ENCODE measurements at regions not wholly inside any gene's neighbourhood (a gene's known extent, or its start where the extent isn't known, plus 50 kb on each side); places are given as distances from the start of the nearest gene placed in this dataset.

DNA sequence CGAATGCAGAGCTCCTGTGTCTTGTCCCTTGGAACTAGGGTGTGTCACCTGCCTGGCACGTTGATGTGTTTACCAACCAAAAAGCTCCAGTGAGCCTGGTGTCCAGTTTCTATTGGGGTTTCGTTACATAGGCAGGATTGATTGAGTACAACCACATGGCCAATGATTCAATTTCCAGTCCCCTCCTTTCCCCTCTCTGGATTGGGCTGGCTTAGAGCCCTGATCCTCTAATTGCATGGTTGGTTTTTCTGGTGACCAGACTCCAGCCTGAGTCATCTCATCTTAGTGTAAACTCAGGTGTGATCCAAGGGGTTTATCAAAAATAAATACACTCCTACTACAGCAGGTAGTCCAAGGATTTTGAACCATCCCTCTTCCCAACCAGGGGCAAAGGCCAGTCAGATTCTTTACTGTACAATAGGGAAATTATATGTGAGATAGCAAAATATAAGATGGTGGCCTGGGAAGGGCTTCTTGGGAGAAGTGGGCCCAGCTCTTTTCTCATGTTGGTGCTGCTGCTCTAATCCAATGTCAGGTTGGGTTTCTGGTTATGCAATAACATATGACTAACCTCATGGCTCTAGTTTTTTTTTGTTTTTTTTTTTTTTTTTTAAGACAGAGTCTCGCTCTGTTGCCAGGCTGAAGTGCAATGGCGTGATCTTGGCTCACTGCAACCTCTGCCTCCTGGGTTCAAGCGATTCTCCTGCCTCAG, 64.7 kb upstream of the MGAT5 start:
- Mint-ChIP-seq H3K9me3 (ENCODE audit: unreplicated experiment) (no peaks in the 10 kb centered on the region), H3K36me3 (ENCODE audit: insufficient read depth, unreplicated experiment) (no peaks in the 10 kb centered on the region), H3K4me3 (ENCODE audit: unreplicated experiment) (no peak overlapping the region), H3K27me3 (ENCODE audit: insufficient read depth, unreplicated experiment) (no peaks in the 10 kb centered on the region), H3K27ac (ENCODE audit: low read depth, unreplicated experiment) (peak overlapping the region; percentile 91), H3K4me1 (ENCODE audit: insufficient read depth, unreplicated experiment) (peaks cover 8% of the 10 kb centered on the region)
- POLR2A ChIA-PET: interaction anchor here (0.6 to 2.5 kb wide), 8 partner anchors 8 to 1036 kb away, joined by 3 to 19 read pairs (median 3); no protein-coding TSS in a partner anchor
- TF ChIP-seq, protein P1, sequence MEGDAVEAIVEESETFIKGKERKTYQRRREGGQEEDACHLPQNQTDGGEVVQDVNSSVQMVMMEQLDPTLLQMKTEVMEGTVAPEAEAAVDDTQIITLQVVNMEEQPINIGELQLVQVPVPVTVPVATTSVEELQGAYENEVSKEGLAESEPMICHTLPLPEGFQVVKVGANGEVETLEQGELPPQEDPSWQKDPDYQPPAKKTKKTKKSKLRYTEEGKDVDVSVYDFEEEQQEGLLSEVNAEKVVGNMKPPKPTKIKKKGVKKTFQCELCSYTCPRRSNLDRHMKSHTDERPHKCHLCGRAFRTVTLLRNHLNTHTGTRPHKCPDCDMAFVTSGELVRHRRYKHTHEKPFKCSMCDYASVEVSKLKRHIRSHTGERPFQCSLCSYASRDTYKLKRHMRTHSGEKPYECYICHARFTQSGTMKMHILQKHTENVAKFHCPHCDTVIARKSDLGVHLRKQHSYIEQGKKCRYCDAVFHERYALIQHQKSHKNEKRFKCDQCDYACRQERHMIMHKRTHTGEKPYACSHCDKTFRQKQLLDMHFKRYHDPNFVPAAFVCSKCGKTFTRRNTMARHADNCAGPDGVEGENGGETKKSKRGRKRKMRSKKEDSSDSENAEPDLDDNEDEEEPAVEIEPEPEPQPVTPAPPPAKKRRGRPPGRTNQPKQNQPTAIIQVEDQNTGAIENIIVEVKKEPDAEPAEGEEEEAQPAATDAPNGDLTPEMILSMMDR (IDR thresholded peaks at IDR 0.05; ENCODE audit: unreplicated experiment): no peak
- DNase-seq (ENCODE audit: unreplicated experiment): peak; percentile 94
- intact Hi-C loops (cut with micrococcal nuclease): no loop called here
- no TSS peak for BruUV-seq (replicated peaks)
- CTCF ChIA-PET: interaction anchor here (1.4 to 1.9 kb wide), 2 partner anchors 9 to 18 kb away, joined by 4 to 5 read pairs; no protein-coding TSS in a partner anchor

GRCh38 chr2:134190062-134190806, 63.6 kb upstream of the MGAT5 start:
- H3K4me3 Mint-ChIP-seq (ENCODE audit: unreplicated experiment): no peak overlapping the region
- H3K27ac Mint-ChIP-seq (ENCODE audit: low read depth, unreplicated experiment): no peak overlapping the region
- no peaks in the 10 kb centered on the region for H3K27me3 Mint-ChIP-seq (ENCODE audit: insufficient read depth, unreplicated experiment)
- DNase-seq (ENCODE audit: unreplicated experiment): no peak
- H3K9me3 Mint-ChIP-seq (ENCODE audit: unreplicated experiment): no peaks in the 10 kb centered on the region
- BruUV-seq (replicated peaks): no TSS peak
- H3K4me1 Mint-ChIP-seq (ENCODE audit: insufficient read depth, unreplicated experiment): peaks cover 8% of the 10 kb centered on the region
- TF ChIP-seq, protein P1 (IDR thresholded peaks at IDR 0.05; ENCODE audit: unreplicated experiment): no peak
- ChIA-PET POLR2A (interaction anchor here (0.7 to 2.5 kb wide), 2 partner anchors 24 to 71 kb away, joined by 5 to 19 read pairs; no protein-coding TSS in a partner anchor), CTCF (interaction anchor here (0.8 kb wide), 1 partner anchor 71 kb away, joined by 5 read pairs; no protein-coding TSS in a partner anchor)
- no peaks in the 10 kb centered on the region for H3K36me3 Mint-ChIP-seq (ENCODE audit: insufficient read depth, unreplicated experiment)
- intact Hi-C loops (cut with micrococcal nuclease): no loop called here

- BruUV-seq (replicated peaks): no TSS peak
- POLR2A ChIA-PET: interaction anchor here (2.5 kb wide), 1 partner anchor 71 kb away, joined by 19 read pairs; no protein-coding TSS in a partner anchor
- no peak for DNase-seq (ENCODE audit: unreplicated experiment)
- no peaks in the 10 kb centered on the region for H3K9me3 Mint-ChIP-seq (ENCODE audit: unreplicated experiment)
- intact Hi-C loops (cut with micrococcal nuclease): no loop called here
- TF ChIP-seq, protein P1 (IDR thresholded peaks at IDR 0.05; ENCODE audit: unreplicated experiment): no peak
- no peak overlapping the region for H3K4me3 Mint-ChIP-seq (ENCODE audit: unreplicated experiment)
- H3K27me3 Mint-ChIP-seq (ENCODE audit: insufficient read depth, unreplicated experiment): no peaks in the 10 kb centered on the region
- no peak overlapping the region for H3K27ac Mint-ChIP-seq (ENCODE audit: low read depth, unreplicated experiment)
- H3K4me1 Mint-ChIP-seq (ENCODE audit: insufficient read depth, unreplicated experiment): peaks cover 8% of the 10 kb centered on the region
- H3K36me3 Mint-ChIP-seq (ENCODE audit: insufficient read depth, unreplicated experiment): no peaks in the 10 kb centered on the region
- CTCF ChIA-PET: interaction anchor here (0.8 kb wide), 1 partner anchor 72 kb away, joined by 5 read pairs; no protein-coding TSS in a partner anchor
Observed at GRCh38 chr2:134190807-134191203, 63.1 kb upstream of the MGAT5 start.

GRCh38 chr2:134191835-134192234, 62.0 kb upstream of the MGAT5 start:
- TF ChIP-seq, protein P1 (IDR thresholded peaks at IDR 0.05; ENCODE audit: unreplicated experiment): no peak
- H3K27ac Mint-ChIP-seq (ENCODE audit: low read depth, unreplicated experiment): no peak overlapping the region
- BruUV-seq (replicated peaks): no TSS peak
- POLR2A ChIA-PET: no interaction called here
- H3K4me3 Mint-ChIP-seq (ENCODE audit: unreplicated experiment): no peak overlapping the region
- no peaks in the 10 kb centered on the region for H3K36me3 Mint-ChIP-seq (ENCODE audit: insufficient read depth, unreplicated experiment)
- no peaks in the 10 kb centered on the region for H3K9me3 Mint-ChIP-seq (ENCODE audit: unreplicated experiment)
- CTCF ChIA-PET: interaction anchor here (1.6 kb wide), 1 partner anchor 10 kb away, joined by 4 read pairs; no protein-coding TSS in a partner anchor
- no peak for DNase-seq (ENCODE audit: unreplicated experiment)
- no peaks in the 10 kb centered on the region for H3K27me3 Mint-ChIP-seq (ENCODE audit: insufficient read depth, unreplicated experiment)
- H3K4me1 Mint-ChIP-seq (ENCODE audit: insufficient read depth, unreplicated experiment): peaks cover 8% of the 10 kb centered on the region
- intact Hi-C loops (cut with micrococcal nuclease): no loop called here
